NCI-H1417 (cell line): ENCODE measurements at regions not wholly inside any gene's neighbourhood (a gene's known extent, or its start where the extent isn't known, plus 50 kb on each side); places are given as distances from the start of the nearest gene placed in this dataset.
"Not testable (repeated sequence)": the region's sequence is repeated elsewhere in the genome, so short reads cannot be mapped to it uniquely, and the experiment has no call there.

Experiments used
- DNase-seq, 3 experiments: peaks; one replicate each; lab custom pipeline; 2025; lab: John Stamatoyannopoulos, UW

DNA sequence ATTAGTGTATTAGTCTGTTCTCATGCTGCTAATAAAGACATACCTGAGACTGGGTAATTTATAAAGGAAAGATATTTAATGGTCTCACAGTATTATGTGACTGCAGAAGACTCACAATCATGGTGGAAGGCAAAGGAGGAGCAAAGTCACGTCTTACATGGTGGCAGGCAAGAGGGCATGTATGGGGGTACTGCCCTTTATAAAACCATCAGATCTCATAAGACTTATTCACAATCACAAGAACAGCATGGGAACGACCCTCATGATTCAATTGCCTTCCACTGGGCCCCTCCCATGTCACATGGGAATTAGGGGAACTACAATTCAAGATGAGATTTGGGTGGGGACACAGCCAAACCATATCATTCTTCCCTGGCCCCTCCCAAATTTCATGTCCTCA lies 52.7 kb upstream of the ST3GAL5 start:
- DNase-seq, result not testable (repeated sequence)

DNA sequence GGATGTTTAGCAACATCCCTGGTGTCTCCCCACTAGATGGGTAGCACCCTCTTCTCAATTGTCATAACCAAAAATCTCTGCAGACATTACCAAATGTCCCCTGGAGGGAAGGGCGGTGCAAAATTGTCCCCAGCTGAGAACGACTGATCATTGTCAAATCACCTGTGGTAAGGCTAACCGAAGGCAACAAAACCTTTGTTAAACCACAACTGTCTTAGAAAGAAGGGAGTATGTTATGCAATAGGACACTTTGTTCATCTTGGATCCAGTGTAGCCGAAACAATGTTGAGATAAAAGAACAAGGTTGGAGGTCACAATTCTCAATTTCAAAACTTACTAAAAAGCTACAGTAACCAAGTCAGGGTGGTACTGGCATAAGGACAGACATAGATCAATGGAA lies 50.3 kb upstream of the ST3GAL5 start:
- no peak for DNase-seq
